Amniotic epithelial cell (primary cell): ENCODE measurements at regions not wholly inside any gene's neighbourhood (a gene's known extent, or its start where the extent isn't known, plus 50 kb on each side); places are given as distances from the start of the nearest gene placed in this dataset.

Experiments used
- DNase-seq: peaks from one replicate; pipeline ENCODE4 v3.0.0-alpha.2; 2010; ENCODE audit warnings: low read depth

DNA sequence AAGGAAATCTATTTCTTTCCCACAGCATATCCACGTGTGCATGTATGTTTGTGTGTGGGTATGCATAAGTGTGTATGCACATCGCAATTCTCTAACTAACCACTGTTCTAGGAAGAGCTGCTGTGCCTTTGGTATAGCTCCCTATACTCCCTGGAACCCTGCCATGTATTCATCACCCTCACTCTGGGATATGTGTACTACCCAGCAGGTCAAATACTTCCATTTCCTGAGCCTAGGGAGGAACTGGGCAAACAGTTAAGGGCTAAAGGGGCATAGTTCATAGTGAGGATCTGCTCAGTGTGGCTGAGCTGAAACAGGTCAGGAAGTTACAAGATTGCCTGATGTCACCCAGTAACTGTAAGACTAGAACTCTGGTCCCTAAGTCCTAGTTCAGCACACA, 260.4 kb downstream of the RPLP1 start:
- no peak for DNase-seq

DNA sequence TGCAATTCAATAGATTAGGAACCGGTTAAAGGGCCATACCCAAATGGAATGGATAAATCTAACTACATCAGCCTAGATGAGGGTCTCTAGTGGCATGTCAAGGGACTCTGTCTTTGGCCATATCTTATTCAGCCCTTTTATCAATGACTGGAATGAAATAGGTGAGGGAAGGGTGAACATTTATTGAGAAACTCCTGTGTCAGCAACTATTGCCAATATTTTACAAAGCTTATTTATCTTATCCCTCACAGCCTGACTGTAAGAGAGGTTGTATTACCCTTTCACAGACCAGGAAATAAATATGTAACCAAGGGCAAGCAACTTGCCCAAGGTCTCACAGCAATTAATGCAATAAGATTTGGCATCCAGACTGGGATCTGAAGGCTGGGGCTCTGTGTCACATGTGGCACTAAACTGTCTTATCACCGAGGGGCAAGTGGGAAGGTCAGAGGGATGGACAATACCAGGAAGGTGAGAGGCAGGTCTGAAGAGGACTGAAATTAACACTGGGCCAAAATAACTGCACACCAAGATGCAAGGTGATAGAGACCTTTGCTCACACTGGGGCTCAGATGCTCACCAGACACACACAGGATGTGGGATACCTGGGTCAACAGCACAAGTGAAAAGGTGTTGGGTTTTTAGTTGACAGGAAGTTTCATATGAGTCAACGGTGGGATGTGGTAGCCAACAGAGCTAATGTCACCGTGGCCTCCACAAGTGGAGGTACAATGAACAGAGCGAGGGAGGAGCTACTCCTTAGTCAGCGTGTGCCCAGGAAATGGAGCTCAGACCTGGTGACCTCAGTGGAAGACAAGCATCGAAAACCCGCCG, 261.3 kb downstream of the RPLP1 start:
- no peak for DNase-seq

DNA sequence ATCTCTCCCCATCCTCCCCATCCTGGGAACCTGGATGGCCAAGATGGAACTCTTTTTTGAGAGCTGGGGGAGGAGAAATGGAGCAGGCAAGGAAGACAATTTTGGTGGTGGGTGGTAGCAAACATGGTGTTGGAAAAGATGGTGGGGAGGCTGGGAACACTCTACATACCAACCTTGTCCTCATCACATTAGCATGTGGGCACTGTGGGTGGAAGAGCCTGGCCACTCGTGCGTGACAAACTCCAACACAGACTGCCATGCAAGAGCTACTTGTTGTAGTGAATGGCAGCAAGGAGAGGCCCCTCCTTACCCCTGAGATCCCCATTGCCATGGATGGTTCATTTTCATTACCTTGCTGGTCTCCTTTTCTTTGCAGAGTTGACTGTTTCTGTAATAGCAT, 262.6 kb downstream of the RPLP1 start:
- no peak for DNase-seq

DNA sequence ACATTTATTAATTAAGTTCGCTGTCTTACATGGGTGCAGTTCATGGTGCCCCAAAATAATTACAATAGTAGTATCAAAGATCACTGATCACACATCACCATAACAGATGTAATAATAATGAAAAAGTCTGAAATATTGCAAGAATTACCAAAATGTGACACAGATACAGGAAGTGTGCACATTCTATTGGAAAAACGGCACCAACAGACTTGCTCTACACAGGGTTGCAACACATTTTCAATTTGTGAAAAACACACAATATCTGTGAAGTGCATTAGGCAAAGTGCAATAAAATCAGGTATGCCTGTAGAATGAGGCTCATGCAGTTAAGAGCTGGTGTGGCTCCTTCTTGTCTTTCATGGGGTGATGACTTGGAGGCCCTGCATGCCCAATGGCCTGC, 265.8 kb downstream of the RPLP1 start:
- DNase-seq = no peak

DNA sequence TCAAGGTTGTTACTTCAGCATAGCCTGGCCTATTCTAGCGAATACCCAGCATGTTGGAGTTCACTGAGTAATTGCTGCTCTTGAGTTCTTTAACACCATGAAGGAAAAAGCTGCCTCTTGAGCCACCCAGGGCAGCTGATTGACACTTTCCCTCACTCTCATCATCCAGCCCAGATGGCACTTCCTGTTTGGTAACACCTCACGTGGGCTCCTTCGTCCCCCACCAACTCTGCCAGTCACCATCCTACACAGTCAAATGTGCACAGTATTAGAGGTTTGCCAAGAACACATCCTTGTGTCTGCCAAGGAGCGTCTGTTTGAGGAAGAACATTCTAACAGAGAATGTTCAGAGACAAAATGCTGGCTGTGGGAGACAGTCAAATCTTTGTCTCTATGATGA, 266.3 kb downstream of the RPLP1 start:
- no peak for DNase-seq

DNA sequence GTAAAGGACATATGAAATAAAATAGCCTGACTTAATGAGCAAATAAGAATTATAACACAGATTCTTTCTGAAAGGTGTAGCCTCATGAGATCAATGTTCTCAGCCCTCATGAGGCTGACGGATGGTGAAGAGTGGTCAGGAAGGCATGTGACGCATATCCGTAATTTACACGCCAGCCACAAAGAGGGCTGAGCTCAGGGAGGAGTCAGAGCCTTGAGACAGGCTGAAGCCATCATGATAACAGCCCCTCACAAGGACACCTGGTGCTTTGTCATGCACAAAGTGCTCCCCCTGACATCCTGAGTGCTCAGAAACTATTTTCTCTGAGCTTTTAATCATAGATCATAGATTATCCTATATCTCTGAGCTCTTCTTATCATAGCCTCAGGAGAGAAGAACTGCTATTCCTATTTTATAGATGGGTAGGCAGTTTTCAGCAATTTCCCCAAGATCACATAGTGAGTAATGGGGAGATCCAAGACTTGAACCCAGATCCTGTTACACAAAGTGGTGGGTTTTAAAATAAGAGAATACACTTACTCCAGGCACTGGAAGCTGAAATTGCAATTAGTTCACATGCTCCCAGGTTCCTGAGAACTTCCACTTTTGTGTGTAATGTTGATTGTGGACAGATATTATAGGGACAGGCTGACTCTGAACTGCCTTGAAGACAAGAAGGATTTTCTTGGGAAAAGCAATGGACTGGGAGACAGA, 267.1 kb downstream of the RPLP1 start:
- peak; percentile 69 for DNase-seq

DNA sequence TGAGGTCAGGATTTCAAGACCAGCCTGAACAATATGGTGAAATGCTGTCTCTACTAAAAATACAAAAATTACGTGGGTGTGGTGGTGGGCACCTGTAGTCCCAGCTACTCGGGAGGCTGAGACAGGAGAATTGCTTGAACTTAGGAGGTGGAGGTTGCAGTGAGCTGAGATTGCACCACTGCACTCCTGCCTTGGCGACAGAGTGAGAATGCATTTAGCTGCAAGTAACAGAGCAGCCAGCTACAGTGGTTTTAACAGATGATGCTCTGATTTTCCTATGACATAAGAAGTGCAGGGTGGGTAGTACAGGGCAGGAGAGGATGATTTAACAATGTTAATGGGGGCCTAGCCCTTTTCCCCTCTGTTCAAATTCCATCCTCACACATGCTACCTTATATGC, 267.9 kb downstream of the RPLP1 start:
- no peak for DNase-seq

DNA sequence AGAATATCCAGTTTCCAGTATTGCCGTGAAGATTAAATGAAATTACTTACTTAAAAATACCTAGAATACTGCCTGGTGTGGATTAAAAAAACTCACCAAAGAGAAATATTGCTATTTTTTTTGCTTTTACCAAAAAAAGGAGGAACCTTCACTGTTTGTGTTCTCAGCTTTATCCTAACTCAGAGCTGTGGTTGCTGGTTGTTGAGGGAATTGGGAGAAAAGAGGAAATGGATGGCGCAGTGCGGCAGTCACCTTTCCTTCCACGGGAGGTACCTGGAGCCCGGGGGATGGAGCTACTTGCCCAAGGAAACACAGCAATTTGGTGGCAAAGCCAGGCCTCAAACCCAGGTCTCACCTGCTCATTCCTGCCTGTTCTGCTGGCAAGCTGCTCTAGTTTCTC, 270.3 kb downstream of the RPLP1 start:
- no peak for DNase-seq

DNA sequence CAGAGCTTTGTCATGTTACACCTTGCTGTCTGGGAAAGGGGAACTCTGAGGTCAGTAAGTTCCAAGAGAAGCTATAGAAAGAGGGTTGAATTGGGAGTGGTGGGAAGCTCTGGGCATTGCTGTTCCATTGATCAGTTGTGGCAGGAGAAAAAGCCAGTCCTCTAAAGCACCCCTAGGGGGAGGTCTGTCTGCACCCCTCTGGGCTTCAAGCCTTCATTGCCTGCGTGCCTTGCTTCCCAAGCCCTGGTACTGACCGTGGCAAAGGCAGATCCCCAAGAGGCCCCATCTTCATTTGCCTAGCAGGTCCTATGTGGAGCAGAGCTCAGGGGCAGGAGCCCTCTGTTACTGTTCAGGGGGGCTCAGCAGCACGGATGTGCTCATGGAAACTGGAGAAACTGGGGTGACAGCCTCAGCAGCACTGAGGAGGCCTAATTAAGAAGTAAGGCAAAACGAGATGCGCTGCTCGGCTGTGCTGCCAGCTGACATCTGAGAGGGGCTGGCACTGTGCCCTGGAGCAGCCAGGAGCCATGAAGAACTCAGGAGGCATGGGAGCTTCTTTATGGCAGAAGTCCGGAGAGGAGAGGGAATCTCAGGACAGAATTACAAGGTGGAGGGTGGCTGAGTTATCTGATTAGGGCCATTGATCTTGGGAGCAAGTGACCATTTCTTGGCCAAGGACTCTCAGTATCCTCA, 270.9 kb downstream of the RPLP1 start:
- no peak for DNase-seq

DNA sequence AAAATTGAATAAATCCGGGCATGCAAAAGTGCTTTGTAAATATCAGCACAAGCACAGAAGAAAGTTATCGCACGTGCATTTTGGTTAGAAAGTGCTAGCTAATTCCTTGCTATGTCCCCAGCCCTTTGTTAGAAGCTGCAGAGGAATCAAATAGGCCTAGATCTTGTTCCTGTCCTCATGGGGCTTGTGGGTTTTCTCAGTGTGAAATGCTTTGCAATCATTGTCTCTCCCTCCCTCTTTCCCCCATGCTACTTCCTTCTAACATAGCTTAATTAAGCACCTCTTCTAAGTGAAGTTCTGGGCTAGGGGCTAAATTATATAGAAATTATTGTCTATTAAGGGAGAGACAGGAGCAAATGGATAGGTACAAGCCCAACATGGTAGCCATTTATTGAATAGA, 271.7 kb downstream of the RPLP1 start:
- no peak for DNase-seq

DNA sequence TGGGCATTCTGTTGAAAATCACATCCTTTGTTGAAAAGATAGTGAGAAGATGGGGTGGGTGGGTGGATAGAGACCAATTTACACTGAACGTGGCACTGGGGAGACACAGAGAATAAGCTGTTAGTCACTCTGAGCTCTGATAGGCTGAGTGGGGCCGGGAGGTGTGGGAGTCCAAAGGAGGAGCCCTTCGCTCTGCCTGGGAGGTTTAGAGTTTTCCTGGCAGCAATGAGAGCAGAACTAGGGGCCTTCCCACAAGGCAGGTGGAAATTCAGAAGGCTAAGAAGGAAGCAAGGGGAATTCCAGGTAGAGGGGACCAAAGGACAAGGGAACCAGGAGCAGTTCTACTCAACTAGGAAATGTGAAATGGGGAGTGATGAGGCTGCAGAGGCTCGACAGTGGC, 272.7 kb downstream of the RPLP1 start:
- DNase-seq = no peak

DNA sequence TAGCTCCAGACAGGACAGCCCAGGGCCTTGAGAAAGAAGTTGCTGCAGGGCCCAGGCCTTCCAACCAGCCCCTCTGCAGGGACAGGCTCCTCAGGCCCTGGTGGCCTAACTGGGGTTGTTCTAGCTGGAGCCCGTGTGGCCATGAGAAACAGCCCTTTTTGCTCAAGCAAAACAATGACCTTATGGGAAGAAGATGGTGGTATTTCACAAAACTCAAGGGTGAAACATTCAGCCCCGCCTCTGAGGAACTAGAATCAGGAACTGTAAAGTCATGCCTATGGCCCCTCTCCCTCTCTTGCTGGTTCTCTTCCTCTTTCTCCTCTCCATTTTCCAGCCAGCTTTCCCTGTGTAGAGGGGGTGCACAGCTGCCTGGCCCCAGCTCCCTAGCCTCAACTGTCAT, 273.3 kb downstream of the RPLP1 start:
- DNase-seq = no peak

DNA sequence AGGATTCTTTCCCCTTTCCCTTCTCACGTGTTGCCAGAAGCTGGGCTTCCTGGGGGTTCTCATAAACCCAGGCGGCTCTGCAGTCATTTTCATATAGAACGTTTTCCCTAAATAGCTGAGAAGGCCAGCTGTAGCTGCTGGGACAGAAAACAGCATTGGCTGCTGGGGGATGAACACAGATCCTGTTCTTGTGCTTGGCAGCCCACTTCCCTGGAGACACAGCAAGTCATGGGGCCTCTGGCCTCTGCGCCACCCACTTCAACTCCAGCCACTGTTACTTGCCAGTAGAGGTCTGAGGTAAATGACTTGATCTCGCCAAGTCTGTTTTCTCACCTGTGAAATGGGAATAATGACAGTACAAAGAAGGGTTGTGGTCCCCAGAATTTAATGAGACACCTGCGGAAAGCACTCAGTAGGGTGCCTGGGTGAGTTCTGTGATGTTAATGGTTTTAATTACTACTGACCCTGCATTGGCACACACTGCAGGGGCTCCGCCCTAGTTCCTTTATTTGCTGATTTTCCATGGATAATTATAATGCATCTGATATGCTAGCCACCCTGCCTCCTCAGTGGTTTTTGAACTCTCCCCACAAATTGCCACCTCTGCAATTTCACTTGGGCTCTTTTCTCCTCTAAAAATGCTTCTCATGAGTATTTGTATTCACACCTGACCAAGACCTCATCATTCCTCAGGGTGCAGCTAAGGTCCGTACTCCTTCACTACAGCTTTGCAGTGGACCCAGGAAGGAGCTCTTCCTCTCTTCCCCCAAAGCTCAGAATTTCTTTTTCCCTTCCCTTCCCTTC, 274.7 kb downstream of the RPLP1 start:
- no peak for DNase-seq

DNA sequence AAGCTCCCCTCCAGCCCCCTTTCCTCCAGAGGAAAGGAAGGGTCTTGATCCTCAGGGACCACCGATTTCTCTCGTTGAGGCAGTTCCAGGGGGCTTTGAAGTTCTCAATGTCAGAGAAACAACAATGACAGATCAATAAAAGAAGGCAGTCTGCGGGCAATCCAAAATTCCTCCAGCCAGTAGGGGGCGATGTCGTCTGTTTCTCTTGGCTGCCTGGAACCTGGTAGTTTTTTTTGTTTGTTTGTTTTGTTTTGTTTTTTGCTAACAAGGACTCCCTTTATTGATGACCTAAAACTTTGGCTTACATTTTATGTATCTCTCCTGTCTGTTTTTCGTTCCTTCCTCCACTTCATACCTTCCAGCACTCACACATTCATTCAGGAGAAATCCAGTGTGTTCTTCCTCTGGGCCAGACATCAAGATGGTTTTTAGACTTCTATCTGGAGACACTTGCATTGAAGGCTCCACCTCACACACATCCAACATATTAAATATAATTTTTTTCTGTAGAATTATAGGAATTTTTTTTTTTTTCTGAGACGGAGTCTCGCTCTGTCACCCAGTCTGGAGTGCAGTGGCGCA, 276.6 kb downstream of the RPLP1 start:
- peak; percentile 11 for DNase-seq

DNA sequence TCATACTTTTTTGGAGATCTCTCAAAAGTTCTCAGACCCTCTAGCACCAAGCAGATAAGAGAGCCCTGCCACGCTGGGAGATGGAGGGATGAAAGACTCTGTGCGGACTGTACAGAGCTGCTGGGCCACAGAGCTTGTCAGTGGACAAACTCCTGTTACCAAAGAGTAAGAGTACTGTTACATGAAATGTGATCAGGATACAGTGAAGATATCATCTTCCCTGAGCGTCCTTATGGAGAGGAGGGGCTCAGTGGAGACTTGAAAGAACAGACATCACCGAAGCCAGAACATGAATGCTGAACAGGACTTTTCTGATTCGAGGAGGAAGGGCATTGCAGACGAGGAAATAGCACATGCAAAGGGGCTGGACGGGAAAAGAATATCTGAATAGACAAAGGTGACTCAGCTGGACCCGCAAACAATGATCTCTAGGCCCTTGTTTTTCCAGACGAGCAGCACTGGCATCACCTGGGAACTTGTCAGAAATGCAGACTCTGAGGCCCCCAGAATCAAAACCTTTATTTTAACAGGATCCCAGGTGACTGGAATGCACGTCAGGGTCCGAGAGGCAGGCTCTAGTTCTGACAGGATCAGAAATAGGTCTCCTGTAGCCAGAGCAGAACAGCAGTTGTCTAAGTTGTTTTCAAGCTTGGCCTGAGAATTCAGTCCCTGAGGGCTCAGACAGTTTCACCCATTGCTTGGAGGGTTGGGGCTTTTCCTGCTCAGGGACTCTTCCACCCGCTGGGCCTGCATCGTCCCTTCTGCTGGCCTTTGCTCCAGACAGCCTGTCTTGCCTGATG, 277.9 kb downstream of the RPLP1 start:
- no peak for DNase-seq

DNA sequence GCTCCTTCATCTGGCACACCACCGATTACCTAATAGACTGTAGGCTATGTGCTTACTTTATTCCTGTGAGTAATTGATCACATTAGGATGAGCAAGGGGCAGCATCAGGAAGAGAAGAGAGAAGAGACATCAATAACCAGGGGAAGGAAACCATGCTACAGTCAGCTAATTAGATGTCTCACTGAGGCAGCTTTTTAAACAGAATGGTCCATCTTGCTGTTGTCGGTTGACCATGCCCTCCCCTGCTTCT, 278.4 kb downstream of the RPLP1 start:
- no peak for DNase-seq

DNA sequence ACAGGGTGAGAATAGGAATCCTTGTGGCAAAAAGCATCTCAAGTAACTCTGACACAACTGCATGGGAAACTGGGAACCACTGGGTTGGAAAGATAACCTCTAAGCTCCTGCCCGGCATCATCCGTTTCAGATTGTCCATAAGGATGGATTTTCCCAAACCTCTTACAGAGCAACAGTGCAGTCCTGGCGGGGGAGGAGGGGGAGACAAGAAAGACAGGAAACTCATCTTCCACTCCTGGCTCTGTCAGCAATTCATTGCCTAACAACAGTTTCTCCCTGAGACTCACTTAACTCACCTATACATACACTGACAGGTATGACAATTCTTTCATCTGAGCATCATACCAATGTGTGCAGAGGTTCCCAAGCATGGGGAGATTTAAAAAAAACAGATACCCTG, 279.0 kb downstream of the RPLP1 start:
- DNase-seq = no peak

DNA sequence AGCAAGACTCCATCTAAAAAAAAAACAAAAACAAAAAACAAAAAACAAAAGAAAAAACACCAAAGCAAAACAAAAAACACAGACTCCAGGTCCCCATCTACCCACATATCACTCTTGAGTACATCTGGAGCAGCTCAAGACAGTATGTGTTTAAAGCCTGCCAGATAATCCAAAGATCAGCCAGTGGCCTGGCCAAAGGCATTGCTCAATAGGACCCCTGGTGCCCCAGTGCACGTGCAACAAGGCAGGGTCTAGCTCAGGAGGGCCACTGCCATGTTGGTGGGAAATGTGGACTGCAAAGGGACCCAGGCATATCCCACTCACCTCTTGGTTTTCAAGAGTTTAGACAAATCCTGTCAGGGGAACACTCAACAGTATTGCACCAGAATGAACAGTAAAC, 279.5 kb downstream of the RPLP1 start:
- no peak for DNase-seq

DNA sequence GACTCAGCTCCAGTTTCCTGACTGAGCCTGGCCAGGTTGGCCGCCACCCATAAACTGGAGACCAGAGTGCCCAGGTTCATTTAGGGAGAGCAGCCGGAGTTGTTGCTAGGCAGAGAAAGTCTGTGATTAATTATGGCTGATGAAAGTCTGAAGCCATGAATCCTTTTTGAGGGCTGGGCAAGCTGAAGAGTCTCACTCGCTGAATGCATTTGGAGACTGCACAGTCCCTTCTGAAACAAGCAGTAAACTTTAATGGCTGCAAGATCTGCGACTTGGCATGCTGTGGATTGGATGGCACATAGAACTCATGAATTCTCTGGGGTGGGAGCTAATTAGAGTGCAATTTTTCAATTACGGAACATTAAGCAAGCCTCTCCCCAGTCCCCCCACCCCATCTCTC, 282.1 kb downstream of the RPLP1 start:
- no peak for DNase-seq

DNA sequence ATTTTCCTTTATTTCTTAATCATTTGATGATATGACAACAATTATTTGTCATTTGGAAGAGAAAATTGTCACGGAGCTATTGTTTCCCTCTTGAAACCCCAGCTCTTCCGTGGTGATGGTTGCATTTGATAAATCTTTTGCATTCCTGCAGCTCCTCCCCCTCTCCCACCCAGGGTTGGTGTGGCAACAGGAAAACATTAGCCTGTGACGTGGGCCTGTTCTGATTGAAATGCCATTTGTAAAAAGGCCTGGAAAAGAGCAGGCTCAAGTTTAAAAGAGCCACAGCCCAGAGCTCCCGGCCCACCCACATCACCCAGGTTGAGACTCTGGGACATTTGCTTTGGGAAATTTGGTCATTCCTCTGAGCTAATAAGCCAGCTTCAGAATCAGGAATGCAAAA, 282.5 kb downstream of the RPLP1 start:
- peak; percentile 79 for DNase-seq

DNA sequence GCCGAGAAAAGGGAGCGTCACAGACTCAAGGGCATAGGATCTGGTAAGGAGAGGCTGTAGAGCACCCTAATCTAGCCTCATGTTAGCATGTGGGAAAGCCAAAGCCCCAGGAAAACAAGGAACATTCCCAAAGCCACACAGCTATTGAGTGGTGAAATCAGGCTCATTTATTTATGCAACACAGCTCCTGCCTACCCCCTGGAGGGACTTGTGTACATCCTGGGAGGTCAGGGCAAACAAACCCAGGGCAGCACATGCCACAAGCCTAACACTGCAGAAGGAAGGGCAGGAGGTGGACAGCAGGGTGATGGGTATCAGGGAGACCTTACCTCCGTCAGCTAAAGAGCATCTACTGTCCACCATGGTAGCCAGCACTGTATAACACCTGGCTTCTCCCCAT, 283.5 kb downstream of the RPLP1 start:
- DNase-seq = no peak
